Lower leg skin (tissue), 4 donors: ENCODE measurements at regions not wholly inside any gene's neighbourhood (a gene's known extent, or its start where the extent isn't known, plus 50 kb on each side); places are given as distances from the start of the nearest gene placed in this dataset.

Experiments used
- DNase-seq, 2 donors: peaks; one replicate each; pipeline ENCODE4 v3.0.0-alpha.2; 2019; ENCODE audit warnings: low spot score in 2 of 2
- H3K4me3 ChIP-seq: fragments of 200-600 bp; sonication (generic); 2 replicates; pipeline ENCODE4 v1.5.1; 2017; ENCODE audit warnings: mild to moderate bottlenecking, low read depth; ENCODE audit not compliant: poor library complexity, severe bottlenecking
- CTCF ChIP-seq, 3 donors: fragments of 450-650 bp; IDR thresholded peaks; one replicate each; pipeline ENCODE4 v1.5.1; 2016; ENCODE audit warnings: antibody characterized with exemption in 3 of 3, mild to moderate bottlenecking in 3 of 3, moderate library complexity in 2 of 3
- POLR2A ChIP-seq, 2 donors: fragments of 450-650 bp; IDR thresholded peaks; one replicate each; pipeline ENCODE4 v1.6.1; 2016 to 2017; ENCODE audit warnings: antibody characterized with exemption in 2 of 2, mild to moderate bottlenecking in 1 of 2, moderate library complexity in 1 of 2
- WGBS, 2 donors: methylation state at CpG; one replicate each; pipeline ENCODE4 v1.1.5; 2018; 5-methylcytosine and 5-hydroxymethylcytosine counted together
- intact Hi-C: fragments of 100-400 bp; cut with DNase I; formaldehyde crosslinking; loops from one replicate; pipeline ENCODE4 v1.15.0; 2023; ENCODE audit warnings: low total_unique reads

- WGBS, 2 donors: 82 to 84% methylated on average over 8 of the region's 8 CpGs
- H3K4me3 ChIP-seq: no peak overlapping the region
- no peak for TF ChIP-seq POLR2A (IDR thresholded peaks at IDR 0.05)
- no peak for TF ChIP-seq CTCF (IDR thresholded peaks at IDR 0.05)
- no peak for DNase-seq
- intact Hi-C loops: no loop called here
Measured at GRCh38 chr9:88202321-88202720, 64.0 kb upstream of the SPATA31C2 start.

- WGBS, 2 donors: 35 to 39% methylated on average over 7 of the region's 7 CpGs
- H3K4me3 ChIP-seq: no peak overlapping the region
- intact Hi-C loops: no loop called here
- DNase-seq: peak in 1 of 2 donors; percentile 36
- TF ChIP-seq CTCF (IDR thresholded peaks at IDR 0.05) (no peak), POLR2A (IDR thresholded peaks at IDR 0.05) (no peak)
Measured at GRCh38 chr9:88198341-88198807, 60.1 kb upstream of the SPATA31C2 start.

GRCh38 chr9:88197781-88198340, 59.6 kb upstream of the SPATA31C2 start:
- WGBS, 2 donors: 31 to 40% methylated on average over 4 of the region's 4 CpGs
- intact Hi-C loops: no loop called here
- TF ChIP-seq POLR2A (IDR thresholded peaks at IDR 0.05) (no peak), CTCF (IDR thresholded peaks at IDR 0.05) (no peak)
- DNase-seq: no peak
- H3K4me3 ChIP-seq: no peak overlapping the region

GRCh38 chr9:88197016-88197415, 58.7 kb upstream of the SPATA31C2 start:
- peak; percentile 24 to 86 for DNase-seq
- intact Hi-C loops: no loop called here
- 23 to 24% methylated on average over 3 of the region's 3 CpGs for WGBS, 2 donors
- TF ChIP-seq CTCF (IDR thresholded peaks at IDR 0.05) (no peak), POLR2A (IDR thresholded peaks at IDR 0.05) (no peak)
- no peak overlapping the region for H3K4me3 ChIP-seq

- no peak for TF ChIP-seq POLR2A (IDR thresholded peaks at IDR 0.05)
- no peak for TF ChIP-seq CTCF (IDR thresholded peaks at IDR 0.05)
- WGBS, 2 donors: 79 to 84% methylated on average over 5 of the region's 5 CpGs
- no peak overlapping the region for H3K4me3 ChIP-seq
- no peak for DNase-seq
- intact Hi-C loops: no loop called here
Measured at GRCh38 chr9:88196142-88196790, 58.0 kb upstream of the SPATA31C2 start.
